Transverse colon (tissue), 4 donors: ENCODE measurements at regions not wholly inside any gene's neighbourhood (a gene's known extent, or its start where the extent isn't known, plus 50 kb on each side); places are given as distances from the start of the nearest gene placed in this dataset.

ENCODE experiments used
- DNase-seq: peaks from one replicate; pipeline ENCODE4 v3.0.0-alpha.2; 2019
- H3K27ac ChIP-seq, 4 donors: fragments of 200-600 bp; sonication (generic); 2 replicates each; pipeline ENCODE4 v1.5.1; 2016 to 2018; ENCODE audit warnings: inconsistent platforms in 4 of 4
- H3K27me3 ChIP-seq: fragments of 200-600 bp; sonication (generic); 2 replicates; pipeline ENCODE4 v1.5.1; 2017; ENCODE audit warnings: inconsistent platforms
- H3K36me3 ChIP-seq, 4 donors: fragments of 200-600 bp; sonication (generic); 2 replicates each; pipeline ENCODE4 v1.5.1; 2017 to 2019; ENCODE audit warnings: inconsistent platforms in 4 of 4
- H3K4me1 ChIP-seq, 4 donors: fragments of 200-600 bp; sonication (generic); 2 replicates each; pipeline ENCODE4 v1.5.1; 2017 to 2020; ENCODE audit warnings: inconsistent platforms in 4 of 4
- H3K4me3 ChIP-seq, 4 donors: fragments of 200-600 bp; sonication (generic); 1 replicate in 1 of 4; 2 replicates in 3 of 4; pipeline versions ENCODE4 v1.5.1 to v1.6.1; 2017 to 2019; ENCODE audit warnings: inconsistent platforms in 4 of 4
- H3K9me3 ChIP-seq, 2 donors: fragments of 200-600 bp; sonication (generic); 2 replicates each; pipeline ENCODE4 v1.5.1; 2017 to 2019; ENCODE audit warnings: inconsistent platforms in 2 of 2
- CTCF ChIP-seq, 5 experiments: fragments of 200-600 bp in 3 of 5; fragments of 450-650 bp in 2 of 5; sonication (generic) in 3 of 5; IDR thresholded peaks; 1 replicate in 2 of 5; 2 replicates in 3 of 5; pipeline ENCODE4 v1.5.1; 2016 to 2017; ENCODE audit warnings: antibody characterized with exemption in 5 of 5, inconsistent platforms in 3 of 5, mild to moderate bottlenecking in 2 of 5, moderate library complexity in 1 of 5
- EP300 ChIP-seq: sonication (generic); formaldehyde crosslinking; IDR thresholded peaks from one replicate; pipeline ENCODE4 v1.6.1; 2017; ENCODE audit warnings: antibody characterized with exemption, low read depth
- POLR2A ChIP-seq: fragments of 450-650 bp; IDR thresholded peaks from one replicate; pipeline ENCODE4 v1.6.1; 2016; ENCODE audit warnings: antibody characterized with exemption, mild to moderate bottlenecking, moderate library complexity
- POLR2AphosphoS5 ChIP-seq, 3 donors: sonication (generic); formaldehyde crosslinking; IDR thresholded peaks; one replicate each; pipeline ENCODE4 v1.6.1; 2016; ENCODE audit warnings: antibody characterized with exemption in 3 of 3
- WGBS, 2 donors: methylation state at CpG; one replicate each; pipeline ENCODE4 v1.1.5; 2018; ENCODE audit warnings: low coverage in 1 of 2; 5-methylcytosine and 5-hydroxymethylcytosine counted together
- in situ Hi-C, 4 donors: fragments of 200-750 bp; cut with MboI; loops; one replicate each; pipeline versions ENCODE4 v1.15.0 to v1.15.1; 2017; ENCODE audit warnings: low sequenced_read_pairs in 3 of 4, low pct_ligation_motif_present in 1 of 4, low pct_unique_long_range_greater_than_20kb in 1 of 4
- intact Hi-C: fragments of 100-400 bp; cut with DNase I; formaldehyde crosslinking; loops from one replicate; pipeline ENCODE4 v1.15.1; 2023; ENCODE audit warnings: low total_unique reads

GRCh38 chr12:74105434-74105833, 432.2 kb upstream of the ATXN7L3B start:
- Histone ChIP-seq H3K27ac (no peak overlapping the region), H3K27me3 (no peaks in the 10 kb centered on the region), H3K9me3 (no peaks in the 10 kb centered on the region), H3K4me1 (no peaks in the 10 kb centered on the region), H3K4me3 (no peak overlapping the region), H3K36me3 (no peaks in the 10 kb centered on the region)
- no peak for DNase-seq
- in situ Hi-C loops (no loop called here), intact Hi-C loops (no loop called here)
- WGBS, 2 donors = 39 to 68% methylated on average over 2 of the region's 2 CpGs
- TF ChIP-seq CTCF (IDR thresholded peaks at IDR 0.05) (no peak), POLR2AphosphoS5 (IDR thresholded peaks at IDR 0.05) (no peak), POLR2A (no peak), EP300 (no peak)

- Histone ChIP-seq H3K4me1 (no peaks in the 10 kb centered on the region), H3K27ac (no peak overlapping the region), H3K9me3 (no peaks in the 10 kb centered on the region), H3K4me3 (no peak overlapping the region), H3K36me3 (no peaks in the 10 kb centered on the region), H3K27me3 (no peaks in the 10 kb centered on the region)
- 80 to 85% methylated on average over 2 of the region's 2 CpGs for WGBS, 2 donors
- in situ Hi-C loops (no loop called here), intact Hi-C loops (no loop called here)
- DNase-seq = no peak
- no peak for TF ChIP-seq POLR2AphosphoS5 (IDR thresholded peaks at IDR 0.05)
- TF ChIP-seq EP300 = no peak
- TF ChIP-seq CTCF (IDR thresholded peaks at IDR 0.05) = no peak
Observed at GRCh38 chr12:74108729-74109128, 428.9 kb upstream of the ATXN7L3B start.

- Histone ChIP-seq H3K36me3 (no peaks in the 10 kb centered on the region), H3K27me3 (no peaks in the 10 kb centered on the region), H3K4me3 (no peak overlapping the region), H3K4me1 (no peaks in the 10 kb centered on the region), H3K9me3 (no peaks in the 10 kb centered on the region), H3K27ac (no peak overlapping the region)
- intact Hi-C loops = no loop called here
- TF ChIP-seq EP300 = no peak
- TF ChIP-seq POLR2A = no peak
- no peak for TF ChIP-seq POLR2AphosphoS5 (IDR thresholded peaks at IDR 0.05)
- TF ChIP-seq CTCF (IDR thresholded peaks at IDR 0.05) = no peak
- DNase-seq = no peak
- WGBS, 2 donors = 45 to 49% methylated on average over 4 to 8 of the region's 8 CpGs
- in situ Hi-C loops = no loop called here
Observed at GRCh38 chr12:74111688-74112360, 425.8 kb upstream of the ATXN7L3B start.

GRCh38 chr12:74119811-74120362, 417.7 kb upstream of the ATXN7L3B start:
- intact Hi-C loops (no loop called here), in situ Hi-C loops (no loop called here)
- no peak for DNase-seq
- no peak for TF ChIP-seq POLR2AphosphoS5 (IDR thresholded peaks at IDR 0.05)
- TF ChIP-seq CTCF (IDR thresholded peaks at IDR 0.05) = no peak
- no peak for TF ChIP-seq EP300
- no peaks in the 10 kb centered on the region for H3K27me3 ChIP-seq
- H3K4me1 ChIP-seq = no peaks in the 10 kb centered on the region
- H3K36me3 ChIP-seq = no peaks in the 10 kb centered on the region
- H3K9me3 ChIP-seq = no peaks in the 10 kb centered on the region
- no peak overlapping the region for H3K4me3 ChIP-seq
- H3K27ac ChIP-seq = no peak overlapping the region
